IMR-90 (cell line): ENCODE measurements at regions not wholly inside any gene's neighbourhood (a gene's known extent, or its start where the extent isn't known, plus 50 kb on each side); places are given as distances from the start of the nearest gene placed in this dataset.

ENCODE experiments used
- ATAC-seq: fragments of 200-7000 bp; cut with Tn5 transposase; 2 replicates; pipeline ENCODE4 v1.9.1; 2020; ENCODE audit warnings: low read depth, mild to moderate bottlenecking, moderate library complexity
- BruUV-seq: library from RNA; stranded (reverse); fragments of 400-500 nt; replicated peaks from 2 replicates; lab custom pipeline; 2021; lab: Mats Ljungman, UMichigan
- CTCF ChIA-PET: fragments of 300-600 bp; formaldehyde crosslinking; extraction: SDS; loops from one replicate; lab custom pipeline; 2021; ENCODE audit warnings: antibody characterized with exemption; lab: Yijun Ruan, JAX
- POLR2A ChIA-PET: fragments of 300-600 bp; sonication (Branson Sonifier 250); formaldehyde crosslinking; loops from one replicate; lab custom pipeline; 2022; ENCODE audit warnings: antibody characterized with exemption; ENCODE audit not compliant: unreplicated experiment; lab: Charles Lee
- DNase-seq: peaks from one replicate; pipeline ENCODE4 v3.0.0; 2013
- H2AFZ ChIP-seq: replicated peaks from 2 replicates; pipeline ENCODE3; 2013; ENCODE audit warnings: low read length, mild to moderate bottlenecking; ENCODE audit not compliant: poor library complexity
- H2AK5ac ChIP-seq: 2 replicates; pipeline ENCODE4 v1.6.1; 2013; ENCODE audit warnings: low read depth, low read length, inconsistent platforms
- H2AK9ac ChIP-seq: replicated peaks from 2 replicates; pipeline ENCODE3; 2013; ENCODE audit warnings: mild to moderate bottlenecking, low read depth, low read length, moderate library complexity; ENCODE audit not compliant: poor library complexity
- H2BK120ac ChIP-seq: 2 replicates; pipeline ENCODE4 v1.6.1; 2013; ENCODE audit warnings: low read depth, low read length, inconsistent platforms
- H2BK15ac ChIP-seq: 3 replicates; pipeline ENCODE4 v1.6.1; 2013; ENCODE audit warnings: low read depth, low read length, inconsistent platforms
- H2BK20ac ChIP-seq: 2 replicates; pipeline ENCODE4 v1.6.1; 2013; ENCODE audit warnings: low read depth, mild to moderate bottlenecking, inconsistent platforms, low read length, moderate library complexity
- H2BK5ac ChIP-seq: 2 replicates; pipeline ENCODE4 v1.6.1; 2013; ENCODE audit warnings: mild to moderate bottlenecking, low read depth, low read length, inconsistent platforms; ENCODE audit not compliant: poor library complexity, severe bottlenecking
- H3K14ac ChIP-seq: replicated peaks from 2 replicates; pipeline ENCODE4 v1.6.1; 2013; ENCODE audit warnings: low read depth, low read length, inconsistent platforms
- H3K18ac ChIP-seq: 2 replicates; pipeline ENCODE4 v1.6.1; 2013; ENCODE audit warnings: low read depth, low read length, control low read depth
- H3K23ac ChIP-seq: 2 replicates; pipeline ENCODE4 v1.6.1; 2013; ENCODE audit warnings: low read depth, low read length, inconsistent platforms
- H3K27ac ChIP-seq: 2 replicates; pipeline ENCODE4 v1.5.1; 2013; ENCODE audit warnings: mild to moderate bottlenecking, control low read depth, low read length; ENCODE audit not compliant: insufficient read depth
- H3K27me3 ChIP-seq: 2 replicates; pipeline ENCODE4 v1.6.1; 2013; ENCODE audit warnings: low read length; ENCODE audit not compliant: control insufficient read depth, insufficient read depth
- H3K36me3 ChIP-seq: 2 replicates; pipeline ENCODE4 v1.6.1; 2013; ENCODE audit warnings: low read length, mixed read lengths; ENCODE audit not compliant: control insufficient read depth, insufficient read depth
- H3K4ac ChIP-seq: 2 replicates; pipeline ENCODE4 v1.6.1; 2013; ENCODE audit warnings: low read depth, low read length, inconsistent platforms
- H3K4me1 ChIP-seq: 2 replicates; pipeline ENCODE4 v1.6.1; 2013; ENCODE audit warnings: low read length, mixed read lengths; ENCODE audit not compliant: control insufficient read depth, insufficient read depth
- H3K4me2 ChIP-seq: 2 replicates; pipeline ENCODE4 v1.6.1; 2013; ENCODE audit warnings: low read depth, mild to moderate bottlenecking, control low read depth, low read length, moderate library complexity
- H3K4me3 ChIP-seq: 2 replicates; pipeline ENCODE4 v1.5.1; 2013; ENCODE audit warnings: low read depth, mild to moderate bottlenecking, control low read depth, low read length, moderate library complexity; ENCODE audit not compliant: insufficient read depth
- H3K56ac ChIP-seq: 2 replicates; pipeline ENCODE4 v1.6.1; 2013; ENCODE audit warnings: low read length, inconsistent platforms; ENCODE audit not compliant: insufficient read depth; ENCODE audit errors: extremely low read depth
- H3K79me1 ChIP-seq, 2 experiments: 2 replicates each; pipeline ENCODE4 v1.6.1; 2013; ENCODE audit warnings: low read length in 2 of 2, inconsistent platforms in 1 of 2, low read depth in 1 of 2
- H3K9ac ChIP-seq: 2 replicates; pipeline ENCODE4 v1.6.1; 2013; ENCODE audit warnings: low read depth, low read length, control low read depth
- H3K9me1 ChIP-seq: 2 replicates; pipeline ENCODE4 v1.6.1; 2013; ENCODE audit warnings: low read length, inconsistent platforms; ENCODE audit not compliant: insufficient read depth
- H3K9me3 ChIP-seq: 2 replicates; pipeline ENCODE4 v1.6.1; 2013; ENCODE audit warnings: low read length; ENCODE audit not compliant: control insufficient read depth, insufficient read depth
- H4K20me1 ChIP-seq: 2 replicates; pipeline ENCODE4 v1.6.1; 2013; ENCODE audit warnings: low read length, inconsistent platforms; ENCODE audit not compliant: insufficient read depth
- H4K5ac ChIP-seq: 2 replicates; pipeline ENCODE4 v1.6.1; 2013; ENCODE audit warnings: mild to moderate bottlenecking, low read depth, low read length, control low read depth
- H4K8ac ChIP-seq, 2 experiments: 2 replicates each; pipeline ENCODE4 v1.6.1; 2013; ENCODE audit warnings: low read depth in 2 of 2, low read length in 2 of 2, control low read depth in 1 of 2, inconsistent platforms in 1 of 2
- H4K91ac ChIP-seq: 2 replicates; pipeline ENCODE4 v1.6.1; 2013; ENCODE audit warnings: low read depth, low read length, inconsistent platforms; ENCODE audit not compliant: insufficient read depth
- CEBPB ChIP-seq: IDR thresholded peaks from 2 replicates; pipeline ENCODE4 v1.6.1; 2012; ENCODE audit warnings: low read depth, low read length, improper control_type of control experiment
- CHD1 ChIP-seq: IDR thresholded peaks from 2 replicates; pipeline ENCODE4 v1.6.1; 2012; ENCODE audit warnings: low read depth, low read length, improper control_type of control experiment
- FOS ChIP-seq: fragments of 150-350 bp; IDR thresholded peaks from 2 replicates; pipeline ENCODE4 v1.6.1; 2016; ENCODE audit warnings: low read depth, low read length
- MAZ ChIP-seq: IDR thresholded peaks from 2 replicates; pipeline ENCODE4 v1.6.1; 2012; ENCODE audit warnings: low read depth, mild to moderate bottlenecking, low read length, improper control_type of control experiment, moderate library complexity, borderline replicate concordance
- POLR2A ChIP-seq: IDR thresholded peaks from 2 replicates; pipeline ENCODE4 v1.6.1; 2012; ENCODE audit warnings: mild to moderate bottlenecking, low read depth, low read length
- SMC3 ChIP-seq: fragments of 150-350 bp; IDR thresholded peaks from 2 replicates; pipeline ENCODE4 v1.6.1; 2016; ENCODE audit warnings: low read depth, mild to moderate bottlenecking, antibody characterized with exemption, low read length, moderate library complexity
- dilution Hi-C: fragments of 300-500 bp; cut with HindIII; formaldehyde crosslinking; loops from one replicate; pipeline ENCODE4 v1.14.3; 2018; ENCODE audit warnings: low sequenced_read_pairs; ENCODE audit not compliant: unreplicated experiment
- in situ Hi-C: fragments of 300-500 bp; cut with MboI; formaldehyde crosslinking; loops from 3 replicates; pipeline ENCODE4 v1.14.3; 2019; ENCODE audit warnings: low sequenced_read_pairs, inconsistent platforms, mixed read lengths
- intact Hi-C: fragments of 100-400 bp; cut with micrococcal nuclease; formaldehyde crosslinking; loops from 2 replicates; pipeline ENCODE4 v1.10.0; 2022
- TF ChIP-seq, protein P1 (sequence below): fragments of 150-350 bp; IDR thresholded peaks from 2 replicates; pipeline ENCODE4 v1.6.1; 2016; ENCODE audit warnings: low read depth, mild to moderate bottlenecking, low read length, moderate library complexity, borderline replicate concordance

GRCh38 chr1:84089867-84090266 lies 54.2 kb upstream of the PRKACB start:
- DNase-seq = no peak
- no peak overlapping the region for H2AK9ac ChIP-seq
- dilution Hi-C loops (no loop called here), intact Hi-C loops (no loop called here), in situ Hi-C loops (no loop called here)
- no peak overlapping the region for H3K9ac ChIP-seq
- H3K14ac ChIP-seq = no peak overlapping the region
- peaks cover 5% of the 10 kb centered on the region; the same call in 1 of the 2 replicates for H4K20me1 ChIP-seq
- H3K4ac ChIP-seq = no peak overlapping the region
- no peak overlapping the region for H2BK120ac ChIP-seq
- no peak overlapping the region for H2AK5ac ChIP-seq
- ChIA-PET POLR2A (no interaction called here), CTCF (interaction anchor here (0.9 kb wide), 1 partner anchor 12 kb away, joined by 3 read pairs; no protein-coding TSS in a partner anchor)
- no peak overlapping the region for H3K4me2 ChIP-seq
- no peak for TF ChIP-seq CEBPB
- no peak for TF ChIP-seq SMC3
- TF ChIP-seq, protein P1, sequence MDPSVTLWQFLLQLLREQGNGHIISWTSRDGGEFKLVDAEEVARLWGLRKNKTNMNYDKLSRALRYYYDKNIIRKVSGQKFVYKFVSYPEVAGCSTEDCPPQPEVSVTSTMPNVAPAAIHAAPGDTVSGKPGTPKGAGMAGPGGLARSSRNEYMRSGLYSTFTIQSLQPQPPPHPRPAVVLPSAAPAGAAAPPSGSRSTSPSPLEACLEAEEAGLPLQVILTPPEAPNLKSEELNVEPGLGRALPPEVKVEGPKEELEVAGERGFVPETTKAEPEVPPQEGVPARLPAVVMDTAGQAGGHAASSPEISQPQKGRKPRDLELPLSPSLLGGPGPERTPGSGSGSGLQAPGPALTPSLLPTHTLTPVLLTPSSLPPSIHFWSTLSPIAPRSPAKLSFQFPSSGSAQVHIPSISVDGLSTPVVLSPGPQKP = no peak
- TF ChIP-seq POLR2A = no peak
- TF ChIP-seq CHD1 = no peak
- TF ChIP-seq FOS = no peak
- TF ChIP-seq MAZ = no peak
- H2BK20ac ChIP-seq = no peak overlapping the region
- no peak overlapping the region for H2AFZ ChIP-seq
- H3K9me1 ChIP-seq = 0 out of 2 replicates have a peak, but pooled peaks cover 9% of the 10 kb centered on the region
- H3K23ac ChIP-seq = no peak overlapping the region
- no peak overlapping the region for H4K91ac ChIP-seq
- H3K79me1 ChIP-seq = peaks cover 13 to 43% of the 10 kb centered on the region in 2 experiments
- H4K8ac ChIP-seq = no peak overlapping the region
- H3K4me1 ChIP-seq = no peaks in the 10 kb centered on the region; the same call in 1 of the 2 replicates
- peaks cover 5% of the 10 kb centered on the region; the same call in 1 of the 2 replicates for H3K36me3 ChIP-seq
- no peak overlapping the region for H3K18ac ChIP-seq
- H2BK5ac ChIP-seq = no peak overlapping the region
- H3K9me3 ChIP-seq = no peaks in the 10 kb centered on the region
- ATAC-seq = no peak
- H4K5ac ChIP-seq = no peak overlapping the region
- H3K56ac ChIP-seq = no peak overlapping the region
- H3K27me3 ChIP-seq = no peaks in the 10 kb centered on the region
- BruUV-seq = no TSS peak
- H3K27ac ChIP-seq = no peak overlapping the region
- H2BK15ac ChIP-seq = no peak overlapping the region
- no peak overlapping the region for H3K4me3 ChIP-seq
